GM12872 (cell line): ENCODE measurements at regions not wholly inside any gene's neighbourhood (a gene's known extent, or its start where the extent isn't known, plus 50 kb on each side); places are given as distances from the start of the nearest gene placed in this dataset.

ENCODE experiments used
- TF ChIP-seq, protein P1 (sequence below): IDR thresholded peaks from 3 replicates; pipeline ENCODE4 v1.5.1; 2011; ENCODE audit warnings: low read depth, mild to moderate bottlenecking, low read length, moderate library complexity; ENCODE audit not compliant: insufficient read depth

DNA sequence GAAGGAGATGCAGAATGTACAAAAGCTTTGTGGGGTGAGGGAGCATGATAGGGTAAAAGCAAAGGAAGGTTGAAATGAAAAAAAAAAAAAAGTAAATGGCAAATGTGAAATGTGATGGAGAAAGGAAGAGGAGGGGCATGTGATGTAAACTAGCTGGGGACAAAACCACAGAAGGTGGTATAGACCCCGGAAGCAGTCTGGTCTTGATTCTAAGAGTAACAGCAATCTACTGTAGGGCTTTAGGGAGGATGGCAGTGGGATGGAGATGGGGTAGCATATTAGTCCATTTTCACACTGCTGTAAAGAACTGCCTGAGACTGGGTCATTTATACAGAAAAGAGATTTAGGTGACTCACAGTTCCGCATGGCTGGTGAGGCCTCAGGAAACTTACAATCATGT lies 362.0 kb downstream of the SOCS6 start:
- TF ChIP-seq, protein P1, sequence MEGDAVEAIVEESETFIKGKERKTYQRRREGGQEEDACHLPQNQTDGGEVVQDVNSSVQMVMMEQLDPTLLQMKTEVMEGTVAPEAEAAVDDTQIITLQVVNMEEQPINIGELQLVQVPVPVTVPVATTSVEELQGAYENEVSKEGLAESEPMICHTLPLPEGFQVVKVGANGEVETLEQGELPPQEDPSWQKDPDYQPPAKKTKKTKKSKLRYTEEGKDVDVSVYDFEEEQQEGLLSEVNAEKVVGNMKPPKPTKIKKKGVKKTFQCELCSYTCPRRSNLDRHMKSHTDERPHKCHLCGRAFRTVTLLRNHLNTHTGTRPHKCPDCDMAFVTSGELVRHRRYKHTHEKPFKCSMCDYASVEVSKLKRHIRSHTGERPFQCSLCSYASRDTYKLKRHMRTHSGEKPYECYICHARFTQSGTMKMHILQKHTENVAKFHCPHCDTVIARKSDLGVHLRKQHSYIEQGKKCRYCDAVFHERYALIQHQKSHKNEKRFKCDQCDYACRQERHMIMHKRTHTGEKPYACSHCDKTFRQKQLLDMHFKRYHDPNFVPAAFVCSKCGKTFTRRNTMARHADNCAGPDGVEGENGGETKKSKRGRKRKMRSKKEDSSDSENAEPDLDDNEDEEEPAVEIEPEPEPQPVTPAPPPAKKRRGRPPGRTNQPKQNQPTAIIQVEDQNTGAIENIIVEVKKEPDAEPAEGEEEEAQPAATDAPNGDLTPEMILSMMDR: no peak

DNA sequence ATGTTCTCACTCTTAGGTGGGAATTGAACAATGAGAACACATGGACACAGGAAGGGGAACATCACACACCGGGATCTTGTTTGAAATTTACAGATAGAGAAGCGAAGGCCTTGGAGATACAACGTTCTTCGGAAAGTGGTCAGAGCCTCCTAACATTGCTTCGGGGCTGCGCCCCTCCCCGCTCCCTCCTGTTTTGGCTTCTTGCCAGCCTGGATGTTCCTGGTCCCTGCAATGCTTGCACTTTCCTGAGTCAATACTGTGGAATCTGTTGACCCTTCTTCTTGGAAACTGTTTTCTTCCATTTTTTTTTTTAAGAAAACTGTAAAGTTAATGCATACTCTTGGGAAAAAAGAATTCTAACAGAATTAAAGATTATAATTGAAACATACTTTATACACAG lies 360.8 kb downstream of the SOCS6 start:
- TF ChIP-seq, protein P1: no peak

DNA sequence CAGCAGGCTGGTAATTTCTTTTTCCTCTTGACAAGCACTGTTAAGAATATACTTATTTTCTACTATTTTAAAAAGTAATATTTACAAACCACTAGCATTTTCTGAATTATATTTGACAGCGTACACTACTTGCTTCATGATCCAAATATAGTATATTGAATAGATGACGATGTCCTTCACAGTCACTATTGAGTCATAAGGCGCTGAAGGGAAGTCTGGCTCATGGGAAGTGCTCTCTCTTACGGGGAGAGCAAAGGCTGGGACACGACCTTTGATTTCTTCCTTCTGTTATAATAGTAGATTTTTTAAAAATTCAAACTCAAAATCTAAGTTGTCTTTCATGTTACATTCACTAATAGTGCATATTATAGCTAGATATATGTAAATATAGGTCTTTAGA lies 357.1 kb downstream of the SOCS6 start:
- TF ChIP-seq, protein P1: no peak

DNA sequence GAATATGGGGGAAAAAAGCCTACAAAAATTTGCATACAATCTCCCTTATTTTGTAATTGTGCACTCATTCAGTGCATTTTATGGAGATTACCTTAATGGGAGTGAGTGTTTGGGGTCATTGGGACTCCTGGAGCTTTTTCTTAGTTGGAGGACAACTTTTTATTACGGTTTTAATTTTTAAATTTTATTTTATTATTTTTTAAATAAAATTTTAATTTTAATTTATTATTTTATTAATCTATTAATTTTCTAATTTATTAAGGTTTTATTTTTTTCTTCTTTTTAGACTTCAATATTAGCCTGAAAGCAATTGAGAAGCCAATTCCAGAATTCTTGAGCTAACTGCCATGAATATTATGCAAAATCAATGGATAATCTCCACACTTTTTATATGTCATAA lies 355.0 kb downstream of the SOCS6 start:
- TF ChIP-seq, protein P1: no peak

DNA sequence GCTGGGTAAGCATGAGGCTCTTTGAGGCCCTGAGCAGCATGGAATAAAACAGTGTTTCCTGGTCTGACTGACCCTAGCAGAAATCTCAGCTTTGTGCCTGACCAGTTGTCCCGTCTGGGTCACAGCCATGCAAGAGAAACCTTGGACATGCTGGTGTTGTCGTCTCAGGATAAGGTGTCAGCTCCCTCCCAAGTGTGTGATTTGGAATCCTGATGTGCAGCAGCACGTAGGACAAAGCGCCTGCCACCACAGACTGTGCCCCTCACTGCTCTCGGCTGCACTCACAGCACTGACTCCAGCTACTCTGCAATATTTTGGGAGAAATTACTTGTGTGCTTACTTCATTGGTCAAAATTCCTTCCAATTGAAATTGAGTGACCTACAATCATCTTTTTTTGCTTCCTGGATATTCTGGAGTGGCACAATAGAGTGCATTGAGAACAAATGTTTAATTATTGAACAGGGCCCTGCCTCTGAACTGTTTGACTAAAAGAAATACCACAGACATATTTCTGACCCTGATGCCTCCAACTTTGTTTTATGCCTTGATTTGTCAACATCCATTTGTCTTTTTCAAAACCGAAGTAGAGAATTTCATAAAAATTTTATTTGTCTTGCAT lies 352.4 kb downstream of the SOCS6 start:
- TF ChIP-seq, protein P1: no peak

DNA sequence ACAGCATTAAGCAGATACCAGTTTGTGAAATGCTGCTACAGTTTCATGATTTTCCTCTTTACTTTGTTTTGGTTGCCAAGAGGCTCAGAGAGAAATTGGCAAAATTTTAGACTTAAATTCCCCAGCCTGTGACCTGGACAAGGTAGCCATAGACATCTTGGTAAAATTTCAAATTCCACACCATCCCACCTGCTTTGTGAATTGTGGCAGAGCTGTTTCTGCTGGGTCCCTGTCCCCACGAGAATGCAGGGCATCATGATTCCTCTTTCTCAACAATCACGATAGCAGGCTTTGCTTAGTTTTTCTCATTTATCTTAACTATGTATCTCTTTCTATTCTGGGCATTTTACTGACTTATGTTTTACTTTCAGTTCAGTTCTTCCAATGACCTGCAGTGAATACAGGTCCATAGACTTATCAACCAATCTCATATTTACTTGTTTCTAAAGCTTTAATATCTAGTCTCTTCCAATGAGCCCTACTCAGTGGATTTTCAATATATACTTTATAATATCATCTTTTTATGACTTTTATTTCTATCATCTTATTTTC lies 351.6 kb downstream of the SOCS6 start:
- TF ChIP-seq, protein P1: no peak

DNA sequence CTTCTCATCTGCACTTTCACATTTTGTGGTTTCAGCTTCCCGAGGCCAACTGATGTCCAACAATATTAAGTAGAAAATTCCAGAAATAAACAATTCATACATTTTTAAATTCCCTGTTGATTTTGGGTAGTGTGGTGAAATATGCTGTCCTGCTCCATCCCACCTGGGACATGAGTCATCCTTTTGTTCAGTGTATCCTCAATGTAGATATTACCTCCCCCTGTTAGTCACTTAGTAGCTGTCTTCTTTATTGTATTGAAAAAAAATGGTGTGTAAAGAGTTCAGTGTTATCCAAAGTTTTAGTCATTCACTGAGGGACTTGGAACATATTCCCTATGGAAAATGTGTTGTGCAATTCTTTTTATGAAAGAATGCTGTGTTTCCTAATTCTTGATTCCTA lies 348.1 kb downstream of the SOCS6 start:
- TF ChIP-seq, protein P1: no peak
